HS-5 (cell line): ENCODE measurements at regions not wholly inside any gene's neighbourhood (a gene's known extent, or its start where the extent isn't known, plus 50 kb on each side); places are given as distances from the start of the nearest gene placed in this dataset.

Experiments
- DNase-seq: peaks from one replicate; pipeline ENCODE4 v3.0.0-alpha.2; 2012; ENCODE audit warnings: low read depth

DNA sequence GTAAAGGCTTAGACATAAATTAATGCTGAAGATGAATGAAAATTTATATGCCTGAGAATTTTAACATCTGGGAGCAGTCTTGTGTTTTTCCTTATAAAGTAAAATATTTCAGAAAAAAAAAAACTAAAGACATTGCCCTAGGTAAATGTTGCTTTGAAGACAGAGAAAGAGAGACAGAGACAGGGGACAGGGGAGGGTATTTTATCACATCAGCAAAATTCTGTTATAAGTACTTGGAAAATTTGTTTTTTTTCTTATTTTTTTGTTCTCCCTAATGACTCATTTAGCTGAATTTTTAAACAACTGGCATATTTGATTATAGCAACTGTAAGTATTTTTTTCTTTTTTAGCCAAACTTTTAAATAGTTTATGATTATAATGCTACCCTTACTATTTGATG lies 1540.6 kb upstream of the GBE1 start:
- DNase-seq = no peak

DNA sequence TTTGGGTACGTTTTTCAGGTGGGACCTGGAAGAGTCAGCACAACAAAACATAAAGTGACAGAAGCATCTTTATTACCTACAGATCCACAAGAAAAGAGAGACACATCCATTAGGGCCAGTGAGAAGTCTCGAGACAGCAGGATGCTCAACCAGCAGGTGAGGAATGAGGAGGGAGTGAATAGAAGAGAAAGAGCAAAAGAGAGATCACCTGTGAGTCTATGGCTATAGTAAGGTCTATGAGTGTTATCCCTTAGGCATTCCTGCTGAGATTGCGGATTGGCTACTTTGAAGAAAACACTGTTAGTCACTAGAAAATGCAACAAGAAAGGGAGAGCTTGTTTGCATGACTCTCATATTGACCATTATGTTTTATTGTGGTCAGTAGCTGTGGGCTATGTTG lies 1556.2 kb upstream of the GBE1 start:
- no peak for DNase-seq

GRCh38 chr3:83320726-83321125 lies 1559.3 kb upstream of the GBE1 start:
- DNase-seq = no peak

GRCh38 chr3:83321457-83321856 lies 1560.0 kb upstream of the GBE1 start:
- no peak for DNase-seq

DNA sequence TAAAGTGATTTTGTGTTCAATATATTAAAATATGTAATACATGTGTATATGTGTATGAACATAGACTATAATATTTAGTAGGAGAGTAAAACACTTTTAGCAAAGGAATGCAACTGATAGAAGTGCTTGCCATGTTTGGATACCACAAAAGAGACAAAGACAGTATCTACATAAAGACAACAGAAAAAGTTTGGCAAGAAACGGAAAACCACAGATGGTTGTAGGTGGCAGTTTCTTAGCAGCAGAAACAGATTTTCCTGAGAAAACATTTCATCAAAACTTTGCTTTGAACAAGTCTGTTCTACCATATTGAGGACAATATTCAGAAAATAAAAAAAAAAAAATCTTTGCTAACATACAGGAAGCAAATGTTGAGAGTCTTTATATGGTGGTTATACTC lies 1560.4 kb upstream of the GBE1 start:
- no peak for DNase-seq

DNA sequence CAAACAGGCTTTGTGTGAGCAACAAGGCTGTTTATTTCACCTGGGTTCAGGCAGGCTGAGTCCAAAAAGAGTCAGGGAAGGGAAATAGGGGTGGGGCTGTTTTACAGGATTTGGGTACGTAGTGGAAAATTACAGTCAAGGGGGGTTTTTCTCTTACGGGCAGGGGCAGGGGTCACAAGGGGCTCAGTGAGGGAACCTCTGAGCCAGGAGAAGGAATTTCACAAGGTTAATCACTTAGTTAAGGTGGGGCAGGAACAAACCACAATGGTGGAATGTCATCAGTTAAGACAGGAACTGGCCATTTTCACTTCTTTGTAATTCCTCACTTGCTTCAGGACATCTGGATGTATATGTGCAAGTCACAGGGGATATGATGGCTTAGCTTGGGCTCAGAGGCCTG lies 1592.8 kb upstream of the GBE1 start:
- DNase-seq = no peak

GRCh38 chr3:83393276-83393675 lies 1565.5 kb upstream of the CADM2 start:
- DNase-seq = no peak

DNA sequence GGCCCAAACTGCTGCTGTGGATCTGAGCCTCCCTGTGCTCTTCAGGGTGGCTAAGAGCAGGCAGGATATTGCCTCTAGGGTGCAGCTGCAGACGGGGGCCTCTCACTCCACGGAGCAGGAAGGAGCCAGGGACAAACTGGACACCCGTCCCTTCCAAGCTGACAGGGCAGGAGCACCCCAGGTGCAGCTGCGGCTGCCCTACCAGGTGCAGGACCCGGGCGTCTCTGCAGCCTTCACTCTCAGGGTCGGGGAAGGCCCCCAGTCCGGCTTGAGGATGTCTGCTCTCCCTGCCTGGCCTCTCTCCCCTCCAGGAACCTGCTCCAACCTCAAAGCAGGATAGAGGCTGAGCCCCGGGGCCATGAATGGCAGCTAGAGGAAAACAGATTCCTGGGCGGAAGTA lies 1554.9 kb upstream of the CADM2 start:
- DNase-seq = no peak

- DNase-seq = no peak
These were observed 1532.5 kb upstream of the CADM2 start for GRCh38 chr3:83426300-83426699.

DNA sequence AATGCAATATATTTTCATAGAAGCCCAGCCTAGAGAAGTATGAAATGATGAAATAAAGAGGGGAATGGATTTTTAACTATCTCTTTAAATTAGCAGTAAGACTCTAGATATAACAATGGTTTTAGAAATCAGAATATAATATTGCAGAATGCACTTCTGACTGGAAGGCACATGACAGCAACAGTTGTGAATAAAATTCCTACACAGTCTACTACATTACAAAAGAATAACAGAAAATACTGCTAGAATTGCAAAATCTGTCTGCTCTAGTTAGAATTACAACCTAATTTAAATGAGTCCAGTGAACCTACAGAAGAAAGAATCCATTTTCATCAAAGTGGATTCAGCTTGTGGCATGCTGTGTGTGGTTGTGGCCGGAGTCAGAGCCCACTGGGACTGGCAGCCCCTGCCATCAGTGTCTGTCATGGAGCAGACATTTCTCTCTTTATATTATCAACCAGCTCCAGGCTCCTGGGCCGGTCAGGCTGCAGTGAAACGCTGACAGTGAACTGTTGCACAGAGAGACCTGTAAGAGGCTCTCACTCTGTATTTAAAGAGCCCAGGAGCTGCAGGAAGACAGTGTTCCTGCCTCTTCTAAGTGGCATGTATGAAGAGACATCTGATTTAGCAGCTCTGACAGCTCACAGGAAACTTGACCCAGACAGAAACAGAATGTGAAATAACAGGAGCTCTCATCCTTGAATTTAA lies 1523.8 kb upstream of the CADM2 start:
- no peak for DNase-seq

DNA sequence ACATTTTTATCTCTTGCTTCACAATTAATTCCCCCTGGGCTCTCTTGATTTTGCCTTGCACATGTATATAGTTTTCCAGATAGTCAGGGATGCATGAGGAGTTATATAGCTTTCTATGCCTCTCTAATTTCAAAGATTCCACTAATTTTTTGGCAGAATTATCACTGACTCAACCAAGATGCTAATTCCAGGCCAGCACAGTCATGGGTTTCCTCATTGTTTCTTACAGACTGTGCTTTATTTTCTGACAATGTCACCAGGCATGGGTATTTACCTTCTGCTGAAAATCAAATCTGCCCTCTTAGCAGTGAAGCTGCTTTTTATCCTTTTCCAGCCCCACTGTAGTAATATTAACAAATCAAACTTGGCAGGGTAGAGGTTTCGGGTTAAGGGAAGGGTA lies 1520.6 kb upstream of the CADM2 start:
- DNase-seq = peak; percentile 48

DNA sequence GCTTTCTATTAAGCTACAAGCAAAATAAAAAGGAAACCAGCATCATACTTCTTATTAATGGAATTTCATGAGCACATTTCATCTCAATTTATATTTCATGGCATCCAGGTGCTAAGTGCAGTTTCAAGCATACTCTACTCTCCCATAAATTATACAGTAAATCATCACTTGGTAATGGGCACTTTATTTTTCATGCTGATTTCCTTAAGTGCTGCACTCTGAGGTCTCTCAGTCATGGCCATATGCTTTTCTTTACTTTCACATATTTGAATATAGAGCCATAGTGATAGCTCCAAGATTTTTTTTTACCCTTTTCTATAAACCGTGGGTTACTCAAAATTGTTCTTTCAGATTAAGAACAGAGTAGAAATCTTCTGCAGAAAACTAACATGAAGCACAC lies 1505.7 kb upstream of the CADM2 start:
- DNase-seq = no peak

- no peak for DNase-seq
These were observed 1504.4 kb upstream of the CADM2 start for GRCh38 chr3:83454353-83454752.

DNA sequence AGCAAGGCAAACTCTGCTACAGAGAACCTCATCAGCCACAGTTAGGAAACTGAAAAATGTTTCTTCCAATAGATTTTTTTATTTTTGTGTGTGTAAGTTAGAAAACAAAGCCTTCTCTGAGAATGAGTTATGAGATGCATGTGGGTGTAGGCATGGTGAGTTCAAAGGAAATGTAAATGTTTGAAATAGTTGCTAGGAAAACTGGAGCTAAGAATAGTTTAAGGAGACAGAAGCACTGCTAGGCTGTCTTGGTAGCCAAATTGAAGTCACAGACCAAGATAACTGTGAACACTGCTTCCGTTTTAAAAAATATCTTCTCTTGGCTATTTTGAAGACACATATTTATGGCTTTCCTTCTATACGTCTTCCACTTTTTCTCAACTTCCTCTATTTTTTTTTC lies 1501.2 kb upstream of the CADM2 start:
- DNase-seq = no peak

DNA sequence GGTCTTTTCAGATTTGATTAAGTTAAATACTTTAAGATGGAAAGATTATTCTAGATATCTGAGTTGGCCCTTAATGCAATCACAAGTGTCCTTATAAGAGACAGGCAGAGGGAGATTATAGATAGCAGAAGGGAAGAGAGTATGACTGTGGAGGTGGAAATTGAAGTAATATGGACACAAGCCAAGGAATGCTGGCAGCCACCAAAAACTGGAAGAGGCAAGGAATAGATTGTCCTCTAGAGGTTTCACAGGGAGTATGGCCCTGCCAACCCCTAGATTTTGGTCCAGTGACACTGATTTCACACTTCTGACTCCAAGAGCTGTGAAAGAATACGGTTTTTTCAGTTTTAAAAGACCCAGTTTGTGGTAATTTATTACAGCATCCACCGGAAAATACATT lies 1498.7 kb upstream of the CADM2 start:
- no peak for DNase-seq

- DNase-seq = no peak
These were observed 1497.4 kb upstream of the CADM2 start for GRCh38 chr3:83461411-83461810.

- DNase-seq = no peak
These were observed 1481.2 kb upstream of the CADM2 start for GRCh38 chr3:83477563-83477962.

GRCh38 chr3:83482402-83483070 lies 1476.3 kb upstream of the CADM2 start:
- DNase-seq = no peak

- DNase-seq = no peak
These were observed 1462.3 kb upstream of the CADM2 start for GRCh38 chr3:83496462-83496861.

DNA sequence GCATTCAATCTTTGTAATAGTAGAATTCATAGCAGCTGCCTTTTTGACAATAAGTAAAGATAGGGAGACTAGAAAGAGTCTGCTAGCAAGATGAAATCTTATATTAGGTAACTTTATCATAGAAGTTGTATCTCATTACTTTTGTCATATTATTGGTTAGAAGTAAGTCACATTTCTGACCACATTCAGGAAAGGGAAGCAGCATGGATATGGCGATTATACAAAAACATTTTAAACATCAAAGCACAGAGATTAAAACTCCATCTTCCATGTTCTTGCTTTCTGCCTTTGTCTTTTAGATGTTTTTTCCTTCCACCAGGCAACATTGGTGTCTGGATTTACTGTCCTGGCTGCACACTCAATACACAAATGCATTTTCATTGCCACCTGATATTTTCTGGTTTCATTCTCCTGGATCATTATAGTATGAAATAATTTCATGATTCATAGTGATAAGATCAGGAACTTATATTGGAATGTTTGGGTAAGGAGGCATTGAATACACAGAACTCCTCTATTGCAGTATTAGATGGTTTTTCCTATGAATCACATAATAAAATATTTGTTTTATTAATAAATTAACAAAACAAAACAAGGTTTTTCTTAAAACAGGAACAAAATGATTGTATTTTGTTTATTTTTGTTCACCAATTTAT lies 1460.3 kb upstream of the CADM2 start:
- no peak for DNase-seq

DNA sequence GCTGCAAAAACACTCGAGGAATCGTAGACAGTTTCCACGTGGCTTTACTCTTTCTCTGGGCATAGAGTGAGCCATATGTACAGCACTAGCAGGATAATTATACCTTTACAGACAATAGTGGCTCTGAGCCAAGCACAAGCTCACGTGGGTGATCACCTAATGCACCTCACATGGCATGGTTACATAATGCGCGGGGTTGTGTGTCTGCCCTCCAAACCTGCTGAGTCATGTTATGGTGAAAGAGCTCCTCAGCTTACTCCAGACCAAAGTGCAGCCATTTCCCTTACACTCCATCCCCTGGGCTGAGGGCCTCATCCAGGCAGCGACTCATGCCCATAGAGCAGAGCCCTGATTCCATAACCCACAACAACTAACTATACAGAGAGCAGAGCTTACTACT lies 1458.4 kb upstream of the CADM2 start:
- no peak for DNase-seq

DNA sequence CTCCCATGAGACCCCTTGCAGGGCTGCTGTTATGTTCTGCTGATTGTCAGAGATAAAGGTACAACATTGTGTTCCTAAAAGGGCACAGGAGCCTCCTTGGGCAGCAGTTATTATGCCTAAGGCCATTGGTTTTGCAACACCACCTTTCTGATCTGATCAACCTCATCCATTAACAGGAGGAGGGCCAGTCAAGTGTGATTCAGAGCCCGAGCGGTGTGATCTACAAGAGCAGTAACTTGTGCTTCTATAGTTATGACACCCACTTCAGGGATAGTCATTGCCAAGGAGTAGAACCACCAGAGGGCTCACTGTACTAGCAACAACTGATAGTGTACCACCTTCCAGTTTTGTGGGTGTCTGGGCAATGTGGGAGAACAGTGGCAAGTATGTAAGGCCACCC lies 1457.9 kb upstream of the CADM2 start:
- no peak for DNase-seq

GRCh38 chr3:83513051-83513450 lies 1445.7 kb upstream of the CADM2 start:
- no peak for DNase-seq

DNA sequence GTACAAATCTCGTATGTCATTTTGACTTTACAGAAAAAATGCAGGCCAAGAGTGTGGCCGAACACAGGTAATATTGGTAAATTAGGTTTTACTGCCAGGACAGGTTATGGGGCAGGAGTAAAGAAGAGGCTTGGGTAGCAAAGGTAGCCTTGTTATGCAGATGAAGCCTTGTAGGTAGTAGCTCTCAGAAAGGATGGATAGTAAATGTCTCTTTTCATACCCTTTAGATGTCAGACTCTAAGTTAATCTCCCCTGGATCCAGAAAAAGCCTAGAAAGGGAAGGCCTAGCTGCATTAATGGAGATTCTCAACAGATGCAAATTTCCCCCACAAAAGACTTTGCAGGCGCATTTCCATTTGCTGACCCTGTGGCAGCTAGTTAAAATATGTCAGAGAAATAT lies 1445.1 kb upstream of the CADM2 start:
- DNase-seq = no peak
